K562 (cell line): ENCODE measurements at regions not wholly inside any gene's neighbourhood (a gene's known extent, or its start where the extent isn't known, plus 50 kb on each side); places are given as distances from the start of the nearest gene placed in this dataset.

Experiments
- ATAC-seq: fragments of 200-7000 bp; cut with Tn5 transposase; 3 replicates; pipeline ENCODE4 v1.9.1; 2020; ENCODE audit warnings: moderate library complexity
- BruUV-seq: library from RNA; stranded (reverse); fragments of 400-500 nt; replicated peaks from 2 replicates; lab custom pipeline; 2021; lab: Mats Ljungman, UMichigan
- CTCF ChIA-PET: fragments of 300-600 bp; formaldehyde crosslinking; extraction: SDS; loops from one replicate; lab custom pipeline; 2021; ENCODE audit warnings: low intra/inter-chr PET ratio; lab: Yijun Ruan, JAX
- POLR2A ChIA-PET: fragments of 300-600, 350-650 bp; sonication (Branson Sonifier 250); formaldehyde crosslinking; extraction: SDS; loops from one replicate; lab custom pipeline; 2021; ENCODE audit warnings: antibody characterized with exemption, inconsistent platforms; lab: Yijun Ruan, JAX
- DNase-seq, 4 experiments: peaks; one replicate each; pipeline versions ENCODE4 v3.0.0 to v3.0.0-alpha.2; 2011 to 2018; ENCODE audit warnings: low spot score in 3 of 4, mixed read lengths in 3 of 4; ENCODE audit errors: extremely low read depth in 1 of 4
- FAIRE-seq: peaks from 2 replicates; lab custom pipeline; 2011; peaks lifted over from hg19 to GRCh38; lab: Jason Lieb, UNC
- H2AFZ ChIP-seq: 2 replicates; pipeline ENCODE4 v1.6.0; 2011; ENCODE audit warnings: low read depth, low read length, control low read depth, inconsistent platforms
- H3K27ac ChIP-seq: fragments of 200-600 bp; 3 replicates; pipeline ENCODE4 v1.8.0; 2011; ENCODE audit warnings: low read depth, mild to moderate bottlenecking, control low read depth, inconsistent platforms, low read length, moderate library complexity, mixed read lengths; ENCODE audit errors: extremely low read depth
- H3K27me3 ChIP-seq, 2 experiments: fragments of 300-600 bp in 1 of 2; 2 replicates in 1 of 2; 3 replicates in 1 of 2; pipeline versions ENCODE4 v1.6.0 to v1.8.0; 2011; ENCODE audit warnings: inconsistent platforms in 2 of 2, low read length in 2 of 2, mild to moderate bottlenecking in 1 of 2, mixed read lengths in 1 of 2, moderate library complexity in 1 of 2; ENCODE audit not compliant: control insufficient read depth in 2 of 2, insufficient read depth in 2 of 2
- H3K36me3 ChIP-seq: fragments of 300-600 bp; 3 replicates; pipeline ENCODE4 v1.8.0; 2011; ENCODE audit warnings: mild to moderate bottlenecking, low read length, inconsistent platforms; ENCODE audit not compliant: control insufficient read depth, insufficient read depth
- H3K4me1 ChIP-seq, 2 experiments: fragments of 200-600 bp in 1 of 2; replicated peaks in 1 of 2; 2 replicates in 1 of 2; 3 replicates in 1 of 2; pipeline versions ENCODE4 v1.5.1 to v1.8.0; 2011; ENCODE audit warnings: inconsistent platforms in 2 of 2, low read length in 2 of 2, mild to moderate bottlenecking in 1 of 2, mixed read lengths in 1 of 2, moderate library complexity in 1 of 2; ENCODE audit not compliant: control insufficient read depth in 2 of 2, insufficient read depth in 2 of 2
- H3K4me2 ChIP-seq: 2 replicates; pipeline ENCODE4 v1.6.1; 2011; ENCODE audit warnings: low read length, control low read depth, inconsistent platforms, mixed read lengths; ENCODE audit not compliant: insufficient read depth
- H3K4me3 ChIP-seq: fragments of 200-600 bp; sonication (generic), shearing (Covaris generic); 2 replicates; pipeline ENCODE4 v1.5.1; 2016; ENCODE audit warnings: control low read depth, inconsistent platforms
- H3K79me2 ChIP-seq: fragments of 200-600 bp; 3 replicates; pipeline ENCODE4 v1.8.0; 2011; ENCODE audit warnings: low read length, inconsistent platforms; ENCODE audit not compliant: control insufficient read depth, insufficient read depth
- H3K9ac ChIP-seq, 2 experiments: 2 replicates each; pipeline versions ENCODE4 v1.6.0 to v1.6.1; 2011; ENCODE audit warnings: low read depth in 2 of 2, low read length in 2 of 2, control low read depth in 1 of 2, inconsistent platforms in 1 of 2, mild to moderate bottlenecking in 1 of 2, mixed read lengths in 1 of 2; ENCODE audit not compliant: insufficient read depth in 1 of 2
- H3K9me1 ChIP-seq: one replicate; pipeline ENCODE4 v1.6.0; 2011; ENCODE audit warnings: inconsistent platforms, mild to moderate bottlenecking, low read length, moderate library complexity; ENCODE audit not compliant: control insufficient read depth, insufficient read depth
- H3K9me3 ChIP-seq: replicated peaks from 2 replicates; pipeline ENCODE4 v1.5.1; 2011; ENCODE audit warnings: low read depth, low read length, inconsistent platforms; ENCODE audit not compliant: control insufficient read depth, insufficient read depth
- H4K20me1 ChIP-seq: replicated peaks from 2 replicates; pipeline ENCODE4 v1.6.1; 2011; ENCODE audit warnings: low read length, inconsistent platforms, mixed read lengths; ENCODE audit not compliant: control insufficient read depth, insufficient read depth
- ATF6 ChIP-seq: sonication (generic); formaldehyde crosslinking; IDR thresholded peaks from 2 replicates; pipeline ENCODE4 v1.4.0; 2020; ENCODE audit warnings: mild to moderate bottlenecking, missing genetic modification reagents
- BCL6 ChIP-seq: fragments of 250-450 bp; sonication (Bioruptor Pico); IDR thresholded peaks from 2 replicates; pipeline ENCODE4 v1.4.0; 2020
- MEF2D ChIP-seq: conservative IDR thresholded peaks from 2 replicates; pipeline ENCODE4 v1.6.1; 2016; ENCODE audit warnings: low read depth, missing genetic modification characterization, missing compliant biosample characterization
- NFIC ChIP-seq: fragments of 450-650 bp; IDR thresholded peaks from 2 replicates; pipeline ENCODE4 v1.6.1; 2017; ENCODE audit warnings: mild to moderate bottlenecking, inconsistent platforms
- RFX7 ChIP-seq: fragments of 250-450 bp; sonication (Bioruptor Pico); IDR thresholded peaks from 2 replicates; pipeline ENCODE4 v1.5.1; 2021; ENCODE audit warnings: mild to moderate bottlenecking
- STAT5A ChIP-seq: IDR thresholded peaks from 2 replicates; pipeline ENCODE4 v1.6.1; 2012; ENCODE audit warnings: low read length, inconsistent platforms, borderline replicate concordance
- TCF15 ChIP-seq: fragments of 250-450 bp; sonication (Bioruptor Pico); IDR thresholded peaks from 2 replicates; pipeline ENCODE4 v1.8.0; 2022; ENCODE audit warnings: moderate library complexity, mild to moderate bottlenecking, inconsistent platforms
- THAP12 ChIP-seq: fragments of 250-450 bp; sonication (Bioruptor Pico); IDR thresholded peaks from 2 replicates; pipeline ENCODE4 v1.9.0; 2021; ENCODE audit warnings: mild to moderate bottlenecking, inconsistent platforms
- ZNF407 ChIP-seq: fragments of 450-650 bp; IDR thresholded peaks from 2 replicates; pipeline ENCODE4 v1.6.1; 2016; ENCODE audit warnings: low read depth
- WGBS: fragments of 100-300 bp; shearing (Covaris generic); methylation state at CpG from one replicate; pipeline ENCODE4 v1.1.6; 2016; ENCODE audit warnings: low coverage, mixed read lengths; ENCODE audit not compliant: insufficient coverage; ENCODE audit errors: missing lambda C conversion rate; 5-methylcytosine and 5-hydroxymethylcytosine counted together
- in situ Hi-C: fragments of 300-500 bp; cut with MboI; formaldehyde crosslinking; loops from 4 replicates; pipeline ENCODE4 v1.15.0; 2018; ENCODE audit warnings: inconsistent platforms, mixed read lengths
- intact Hi-C: fragments of 100-400 bp; cut with micrococcal nuclease; formaldehyde crosslinking; loops from 2 replicates; pipeline ENCODE4 v1.14.2; 2022

- no peak for TF ChIP-seq ZNF407
These were observed 502.3 kb downstream of the AACS start (continued) for GRCh38 chr12:125567581-125567980.

GRCh38 chr12:125568306-125568705 is 503.1 kb downstream of the AACS start:
- Histone ChIP-seq H3K27me3 (no peaks in the 10 kb centered on the region), H3K9me1 (no peaks in the 10 kb centered on the region), H3K4me3 (no peak overlapping the region), H3K27ac (no peak overlapping the region), H3K36me3 (no peaks in the 10 kb centered on the region), H3K4me1 (no peaks in the 10 kb centered on the region), H3K9ac (no peak overlapping the region), H2AFZ (no peak overlapping the region), H4K20me1 (no peaks in the 10 kb centered on the region), H3K4me2 (no peak overlapping the region), H3K79me2 (no peaks in the 10 kb centered on the region), H3K9me3 (no peaks in the 10 kb centered on the region)
- ChIA-PET CTCF (no interaction called here), POLR2A (no interaction called here)
- DNase-seq (no peak), FAIRE-seq (no peak), ATAC-seq (no peak)
- intact Hi-C loops = no loop called here
- in situ Hi-C loops = no loop called here
- 0% methylated on average over 4 of the region's 4 CpGs for WGBS
- no peak for TF ChIP-seq STAT5A
- no peak for TF ChIP-seq BCL6 (CRISPR knock-in tag)
- TF ChIP-seq RFX7 (CRISPR knock-in tag) = no peak
- TF ChIP-seq THAP12 = no peak
- TF ChIP-seq MEF2D (tag) = no peak
- peak; percentile 35; the same call in 1 of the 2 replicates for TF ChIP-seq NFIC
- TF ChIP-seq ATF6 = no peak
- no peak for TF ChIP-seq TCF15 (CRISPR knock-in tag)
- no TSS peak for BruUV-seq
